Anterior cingulate cortex (tissue), 58 donors: ENCODE measurements at regions not wholly inside any gene's neighbourhood (a gene's known extent, or its start where the extent isn't known, plus 50 kb on each side); places are given as distances from the start of the nearest gene placed in this dataset.
A peak's percentile ranks its signal among the peaks of the same experiment; 100 is the strongest.

Source experiments
- DNase-seq, 58 donors: peaks; one replicate each; lab custom pipeline; 2025; lab: John Stamatoyannopoulos, UW

GRCh38 chr6:105750089-105750488, 336.0 kb upstream of the PRDM1 start:
- no peak for DNase-seq

GRCh38 chr6:105748737-105749161, 337.4 kb upstream of the PRDM1 start:
- DNase-seq: no peak

- no peak for DNase-seq
Measured at GRCh38 chr6:105747823-105748405, 338.2 kb upstream of the PRDM1 start.

- no peak for DNase-seq
Measured at GRCh38 chr6:105746509-105746908, 339.6 kb upstream of the PRDM1 start.

- DNase-seq: no peak
Measured at GRCh38 chr6:105746130-105746505, 340.0 kb upstream of the PRDM1 start.

- DNase-seq: no peak
Measured at GRCh38 chr6:105745464-105746129, 340.5 kb upstream of the PRDM1 start.

- no peak for DNase-seq
Measured at GRCh38 chr6:105744815-105745214, 341.3 kb upstream of the PRDM1 start.

- peak in 6 of 58 donors; percentile 6 to 57 (median 8) for DNase-seq
Measured at GRCh38 chr6:105740946-105741645, 338.2 kb upstream of the PREP start.

- no peak for DNase-seq
Measured at GRCh38 chr6:105739764-105740163, 336.9 kb upstream of the PREP start.

GRCh38 chr6:105733556-105734162, 330.8 kb upstream of the PREP start:
- DNase-seq: peak in 1 of 58 donors; percentile 5

- DNase-seq: no peak
Measured at GRCh38 chr6:105728995-105729394, 326.1 kb upstream of the PREP start.

GRCh38 chr6:105726902-105727655, 324.2 kb upstream of the PREP start:
- DNase-seq: no peak

GRCh38 chr6:105714846-105715245, 312.0 kb upstream of the PREP start:
- no peak for DNase-seq

- no peak for DNase-seq
Measured at GRCh38 chr6:105713474-105714118, 310.7 kb upstream of the PREP start.

- DNase-seq: no peak
Measured at GRCh38 chr6:105711216-105711615, 308.3 kb upstream of the PREP start.

- no peak for DNase-seq
Measured at GRCh38 chr6:105705608-105706007, 302.7 kb upstream of the PREP start.

- no peak for DNase-seq
Measured at GRCh38 chr6:105695461-105695860, 292.6 kb upstream of the PREP start.

GRCh38 chr6:105692613-105693215, 289.8 kb upstream of the PREP start:
- DNase-seq: no peak

- no peak for DNase-seq
Measured at GRCh38 chr6:105691971-105692370, 289.1 kb upstream of the PREP start.

- DNase-seq: no peak
Measured at GRCh38 chr6:105691081-105691480, 288.2 kb upstream of the PREP start.
